OCI-LY7 (cell line): ENCODE measurements at regions not wholly inside any gene's neighbourhood (a gene's known extent, or its start where the extent isn't known, plus 50 kb on each side); places are given as distances from the start of the nearest gene placed in this dataset.

Experiments used
- CTCF ChIP-seq: fragments of 200-600 bp; sonication (generic); conservative IDR thresholded peaks from 2 replicates; pipeline ENCODE4 v1.5.1; 2014; ENCODE audit warnings: mild to moderate bottlenecking, antibody characterized with exemption, low read length, moderate library complexity, mixed read lengths
- EZH2phosphoT487 ChIP-seq: fragments of 200-600 bp; sonication (generic); IDR thresholded peaks from 2 replicates; pipeline ENCODE4 v1.6.1; 2018; ENCODE audit warnings: low read depth, borderline replicate concordance, mild to moderate bottlenecking, mixed run types, antibody characterized with exemption, low read length, moderate library complexity, mixed read lengths

GRCh38 chr5:120808135-120808534, 344.0 kb downstream of the PRR16 start:
- TF ChIP-seq CTCF, result no peak
- TF ChIP-seq EZH2phosphoT487, result no peak
